Thyroid gland (tissue), 4 donors: ENCODE measurements at regions not wholly inside any gene's neighbourhood (a gene's known extent, or its start where the extent isn't known, plus 50 kb on each side); places are given as distances from the start of the nearest gene placed in this dataset.

Experiments
- POLR2A ChIP-seq, 2 donors: fragments of 450-650 bp; IDR thresholded peaks; one replicate each; pipeline ENCODE4 v1.6.1; 2017; ENCODE audit warnings: antibody characterized with exemption in 2 of 2, mild to moderate bottlenecking in 2 of 2, moderate library complexity in 1 of 2
- TF ChIP-seq, protein P1 (sequence below), 6 experiments: fragments of 200-600 bp in 3 of 6; fragments of 450-650 bp in 3 of 6; sonication (generic) in 3 of 6; IDR thresholded peaks; one replicate each; pipeline ENCODE4 v1.5.1; 2016 to 2019; ENCODE audit warnings: antibody characterized with exemption in 6 of 6, mild to moderate bottlenecking in 2 of 6, inconsistent platforms in 1 of 6, moderate library complexity in 1 of 6

GRCh38 chr7:31455844-31456243, 58.0 kb upstream of the ITPRID1 start:
- TF ChIP-seq, protein P1, sequence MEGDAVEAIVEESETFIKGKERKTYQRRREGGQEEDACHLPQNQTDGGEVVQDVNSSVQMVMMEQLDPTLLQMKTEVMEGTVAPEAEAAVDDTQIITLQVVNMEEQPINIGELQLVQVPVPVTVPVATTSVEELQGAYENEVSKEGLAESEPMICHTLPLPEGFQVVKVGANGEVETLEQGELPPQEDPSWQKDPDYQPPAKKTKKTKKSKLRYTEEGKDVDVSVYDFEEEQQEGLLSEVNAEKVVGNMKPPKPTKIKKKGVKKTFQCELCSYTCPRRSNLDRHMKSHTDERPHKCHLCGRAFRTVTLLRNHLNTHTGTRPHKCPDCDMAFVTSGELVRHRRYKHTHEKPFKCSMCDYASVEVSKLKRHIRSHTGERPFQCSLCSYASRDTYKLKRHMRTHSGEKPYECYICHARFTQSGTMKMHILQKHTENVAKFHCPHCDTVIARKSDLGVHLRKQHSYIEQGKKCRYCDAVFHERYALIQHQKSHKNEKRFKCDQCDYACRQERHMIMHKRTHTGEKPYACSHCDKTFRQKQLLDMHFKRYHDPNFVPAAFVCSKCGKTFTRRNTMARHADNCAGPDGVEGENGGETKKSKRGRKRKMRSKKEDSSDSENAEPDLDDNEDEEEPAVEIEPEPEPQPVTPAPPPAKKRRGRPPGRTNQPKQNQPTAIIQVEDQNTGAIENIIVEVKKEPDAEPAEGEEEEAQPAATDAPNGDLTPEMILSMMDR (IDR thresholded peaks at IDR 0.05): no peak
- no peak for TF ChIP-seq POLR2A (IDR thresholded peaks at IDR 0.05)
